IMR-90 (cell line): ENCODE measurements at regions not wholly inside any gene's neighbourhood (a gene's known extent, or its start where the extent isn't known, plus 50 kb on each side); places are given as distances from the start of the nearest gene placed in this dataset.

Experiments used
- ATAC-seq: fragments of 200-7000 bp; cut with Tn5 transposase; 2 replicates; pipeline ENCODE4 v1.9.1; 2020; ENCODE audit warnings: low read depth, mild to moderate bottlenecking, moderate library complexity
- BruUV-seq: library from RNA; stranded (reverse); fragments of 400-500 nt; replicated peaks from 2 replicates; lab custom pipeline; 2021; lab: Mats Ljungman, UMichigan
- CTCF ChIA-PET: fragments of 300-600 bp; formaldehyde crosslinking; extraction: SDS; loops from one replicate; lab custom pipeline; 2021; ENCODE audit warnings: antibody characterized with exemption; lab: Yijun Ruan, JAX
- POLR2A ChIA-PET: fragments of 300-600 bp; sonication (Branson Sonifier 250); formaldehyde crosslinking; loops from one replicate; lab custom pipeline; 2022; ENCODE audit warnings: antibody characterized with exemption; ENCODE audit not compliant: unreplicated experiment; lab: Charles Lee
- DNase-seq: peaks from one replicate; pipeline ENCODE4 v3.0.0; 2013
- H2AFZ ChIP-seq: replicated peaks from 2 replicates; pipeline ENCODE3; 2013; ENCODE audit warnings: low read length, mild to moderate bottlenecking; ENCODE audit not compliant: poor library complexity
- H2AK5ac ChIP-seq: 2 replicates; pipeline ENCODE4 v1.6.1; 2013; ENCODE audit warnings: low read depth, low read length, inconsistent platforms
- H2AK9ac ChIP-seq: replicated peaks from 2 replicates; pipeline ENCODE3; 2013; ENCODE audit warnings: mild to moderate bottlenecking, low read depth, low read length, moderate library complexity; ENCODE audit not compliant: poor library complexity
- H2BK120ac ChIP-seq: 2 replicates; pipeline ENCODE4 v1.6.1; 2013; ENCODE audit warnings: low read depth, low read length, inconsistent platforms
- H2BK15ac ChIP-seq: 3 replicates; pipeline ENCODE4 v1.6.1; 2013; ENCODE audit warnings: low read depth, low read length, inconsistent platforms
- H2BK20ac ChIP-seq: 2 replicates; pipeline ENCODE4 v1.6.1; 2013; ENCODE audit warnings: low read depth, mild to moderate bottlenecking, inconsistent platforms, low read length, moderate library complexity
- H2BK5ac ChIP-seq: 2 replicates; pipeline ENCODE4 v1.6.1; 2013; ENCODE audit warnings: mild to moderate bottlenecking, low read depth, low read length, inconsistent platforms; ENCODE audit not compliant: poor library complexity, severe bottlenecking
- H3K14ac ChIP-seq: replicated peaks from 2 replicates; pipeline ENCODE4 v1.6.1; 2013; ENCODE audit warnings: low read depth, low read length, inconsistent platforms
- H3K18ac ChIP-seq: 2 replicates; pipeline ENCODE4 v1.6.1; 2013; ENCODE audit warnings: low read depth, low read length, control low read depth
- H3K23ac ChIP-seq: 2 replicates; pipeline ENCODE4 v1.6.1; 2013; ENCODE audit warnings: low read depth, low read length, inconsistent platforms
- H3K27ac ChIP-seq: 2 replicates; pipeline ENCODE4 v1.5.1; 2013; ENCODE audit warnings: mild to moderate bottlenecking, control low read depth, low read length; ENCODE audit not compliant: insufficient read depth
- H3K27me3 ChIP-seq: 2 replicates; pipeline ENCODE4 v1.6.1; 2013; ENCODE audit warnings: low read length; ENCODE audit not compliant: control insufficient read depth, insufficient read depth
- H3K36me3 ChIP-seq: 2 replicates; pipeline ENCODE4 v1.6.1; 2013; ENCODE audit warnings: low read length, mixed read lengths; ENCODE audit not compliant: control insufficient read depth, insufficient read depth
- H3K4ac ChIP-seq: 2 replicates; pipeline ENCODE4 v1.6.1; 2013; ENCODE audit warnings: low read depth, low read length, inconsistent platforms
- H3K4me1 ChIP-seq: 2 replicates; pipeline ENCODE4 v1.6.1; 2013; ENCODE audit warnings: low read length, mixed read lengths; ENCODE audit not compliant: control insufficient read depth, insufficient read depth
- H3K4me2 ChIP-seq: 2 replicates; pipeline ENCODE4 v1.6.1; 2013; ENCODE audit warnings: low read depth, mild to moderate bottlenecking, control low read depth, low read length, moderate library complexity
- H3K4me3 ChIP-seq: 2 replicates; pipeline ENCODE4 v1.5.1; 2013; ENCODE audit warnings: low read depth, mild to moderate bottlenecking, control low read depth, low read length, moderate library complexity; ENCODE audit not compliant: insufficient read depth
- H3K56ac ChIP-seq: 2 replicates; pipeline ENCODE4 v1.6.1; 2013; ENCODE audit warnings: low read length, inconsistent platforms; ENCODE audit not compliant: insufficient read depth; ENCODE audit errors: extremely low read depth
- H3K79me1 ChIP-seq, 2 experiments: 2 replicates each; pipeline ENCODE4 v1.6.1; 2013; ENCODE audit warnings: low read length in 2 of 2, inconsistent platforms in 1 of 2, low read depth in 1 of 2
- H3K9ac ChIP-seq: 2 replicates; pipeline ENCODE4 v1.6.1; 2013; ENCODE audit warnings: low read depth, low read length, control low read depth
- H3K9me1 ChIP-seq: 2 replicates; pipeline ENCODE4 v1.6.1; 2013; ENCODE audit warnings: low read length, inconsistent platforms; ENCODE audit not compliant: insufficient read depth
- H3K9me3 ChIP-seq: 2 replicates; pipeline ENCODE4 v1.6.1; 2013; ENCODE audit warnings: low read length; ENCODE audit not compliant: control insufficient read depth, insufficient read depth
- H4K20me1 ChIP-seq: 2 replicates; pipeline ENCODE4 v1.6.1; 2013; ENCODE audit warnings: low read length, inconsistent platforms; ENCODE audit not compliant: insufficient read depth
- H4K5ac ChIP-seq: 2 replicates; pipeline ENCODE4 v1.6.1; 2013; ENCODE audit warnings: mild to moderate bottlenecking, low read depth, low read length, control low read depth
- H4K8ac ChIP-seq, 2 experiments: 2 replicates each; pipeline ENCODE4 v1.6.1; 2013; ENCODE audit warnings: low read depth in 2 of 2, low read length in 2 of 2, control low read depth in 1 of 2, inconsistent platforms in 1 of 2
- H4K91ac ChIP-seq: 2 replicates; pipeline ENCODE4 v1.6.1; 2013; ENCODE audit warnings: low read depth, low read length, inconsistent platforms; ENCODE audit not compliant: insufficient read depth
- CEBPB ChIP-seq: IDR thresholded peaks from 2 replicates; pipeline ENCODE4 v1.6.1; 2012; ENCODE audit warnings: low read depth, low read length, improper control_type of control experiment
- CHD1 ChIP-seq: IDR thresholded peaks from 2 replicates; pipeline ENCODE4 v1.6.1; 2012; ENCODE audit warnings: low read depth, low read length, improper control_type of control experiment
- FOS ChIP-seq: fragments of 150-350 bp; IDR thresholded peaks from 2 replicates; pipeline ENCODE4 v1.6.1; 2016; ENCODE audit warnings: low read depth, low read length
- RCOR1 ChIP-seq: IDR thresholded peaks from 2 replicates; pipeline ENCODE4 v1.6.1; 2012; ENCODE audit warnings: mild to moderate bottlenecking, low read length, improper control_type of control experiment; ENCODE audit not compliant: insufficient replicate concordance
- WGBS, 2 experiments: methylation state at CpG; one replicate each; pipeline versions ENCODE4 v1.1.5 to v1.1.7; 2013; ENCODE audit warnings: missing lambda C conversion rate in 2 of 2; ENCODE audit not compliant: insufficient read length in 1 of 2; ENCODE audit errors: extremely low coverage in 2 of 2; 5-methylcytosine and 5-hydroxymethylcytosine counted together
- dilution Hi-C: fragments of 300-500 bp; cut with HindIII; formaldehyde crosslinking; loops from one replicate; pipeline ENCODE4 v1.14.3; 2018; ENCODE audit warnings: low sequenced_read_pairs; ENCODE audit not compliant: unreplicated experiment
- in situ Hi-C: fragments of 300-500 bp; cut with MboI; formaldehyde crosslinking; loops from 3 replicates; pipeline ENCODE4 v1.14.3; 2019; ENCODE audit warnings: low sequenced_read_pairs, inconsistent platforms, mixed read lengths
- intact Hi-C: fragments of 100-400 bp; cut with micrococcal nuclease; formaldehyde crosslinking; loops from 2 replicates; pipeline ENCODE4 v1.10.0; 2022
- TF ChIP-seq, protein P1 (sequence below): fragments of 150-350 bp; IDR thresholded peaks from 2 replicates; pipeline ENCODE4 v1.6.1; 2017; ENCODE audit warnings: mild to moderate bottlenecking, antibody characterized with exemption, low read length, low read depth

DNA sequence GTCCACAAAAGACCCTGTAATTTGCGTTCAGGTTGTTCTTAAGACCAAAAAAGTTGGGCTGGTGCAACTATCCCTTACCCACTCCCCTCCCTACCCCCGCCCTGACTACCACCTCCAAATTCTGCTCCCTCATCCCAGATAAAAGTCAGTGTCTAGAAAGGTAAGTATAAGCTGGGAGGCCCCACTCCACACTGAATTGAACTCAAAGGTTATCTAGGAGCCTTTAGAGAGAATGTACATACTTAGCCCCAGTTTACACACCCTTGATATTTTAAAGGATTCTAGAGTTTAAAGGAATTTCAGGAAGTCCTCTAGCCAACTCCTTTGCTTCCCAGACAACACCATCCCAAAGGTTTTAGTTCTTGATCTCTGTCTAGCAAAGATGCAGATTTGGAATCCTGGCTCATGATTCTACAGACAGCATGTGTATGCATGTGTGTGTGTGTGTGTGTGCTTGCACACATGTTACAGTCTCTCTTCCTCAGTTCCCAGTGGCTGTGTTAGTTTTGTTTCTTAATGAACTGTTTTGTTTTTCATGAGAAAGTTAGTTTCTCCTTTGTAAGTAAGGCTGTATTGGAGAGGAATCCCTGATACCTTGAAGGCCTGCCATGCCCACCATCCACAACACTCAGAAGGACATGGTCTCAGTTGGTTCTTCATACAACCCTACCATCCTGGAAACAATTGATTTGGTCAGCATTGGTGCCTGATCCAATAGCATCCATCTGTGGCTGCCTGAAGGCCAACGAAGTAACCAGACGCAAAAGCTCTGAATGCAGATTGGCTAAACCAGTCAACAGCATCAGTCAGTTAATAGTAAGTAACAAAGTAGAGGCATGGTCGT lies 281.3 kb downstream of the SOX9 start:
- Histone ChIP-seq H3K27me3 (no peaks in the 10 kb centered on the region), H3K4me1 (peaks cover 22% of the 10 kb centered on the region), H2BK20ac (peak overlapping the region; percentile 46; the same call in 1 of the 2 replicates), H2BK120ac (no peak overlapping the region; the same call in 1 of the 2 replicates), H4K8ac (no peak overlapping the region), H3K9ac (no peak overlapping the region), H2BK15ac (no peak overlapping the region; the same call in 2 of the 3 replicates), H3K9me1 (peaks cover 21% of the 10 kb centered on the region), H2AFZ (no peak overlapping the region), H4K20me1 (no peaks in the 10 kb centered on the region), H3K9me3 (no peaks in the 10 kb centered on the region), H3K23ac (no peak overlapping the region), H4K91ac (no peak overlapping the region), H2BK5ac (no peak overlapping the region), H3K56ac (no peak overlapping the region), H3K27ac (no peak overlapping the region), H3K36me3 (0 out of 2 replicates have a peak, but pooled peaks cover 2% of the 10 kb centered on the region), H4K5ac (no peak overlapping the region), H2AK5ac (peak overlapping the region; percentile 53; the same call in 1 of the 2 replicates), H3K14ac (no peak overlapping the region), H2AK9ac (no peak overlapping the region), H3K79me1 (peaks cover 13 to 58% of the 10 kb centered on the region in 2 experiments), H3K4ac (peak overlapping the region; percentile 55; the same call in 1 of the 2 replicates), H3K4me2 (no peak overlapping the region), H3K4me3 (no peak overlapping the region), H3K18ac (no peak overlapping the region)
- BruUV-seq: no TSS peak
- TF ChIP-seq FOS (no peak), RCOR1 (no peak), CEBPB (no peak), CHD1 (no peak)
- TF ChIP-seq, protein P1, sequence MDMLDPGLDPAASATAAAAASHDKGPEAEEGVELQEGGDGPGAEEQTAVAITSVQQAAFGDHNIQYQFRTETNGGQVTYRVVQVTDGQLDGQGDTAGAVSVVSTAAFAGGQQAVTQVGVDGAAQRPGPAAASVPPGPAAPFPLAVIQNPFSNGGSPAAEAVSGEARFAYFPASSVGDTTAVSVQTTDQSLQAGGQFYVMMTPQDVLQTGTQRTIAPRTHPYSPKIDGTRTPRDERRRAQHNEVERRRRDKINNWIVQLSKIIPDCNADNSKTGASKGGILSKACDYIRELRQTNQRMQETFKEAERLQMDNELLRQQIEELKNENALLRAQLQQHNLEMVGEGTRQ: no peak
- intact Hi-C loops: no loop called here
- DNase-seq (no peak), ATAC-seq (no peak)
- ChIA-PET CTCF (no interaction called here), POLR2A (no interaction called here)
- dilution Hi-C loops: no loop called here
- 83% methylated on average over 1 of the region's 5 CpGs; no CpG with 5 or more reads in 1 of the 2 experiments for WGBS, 2 experiments
- in situ Hi-C loops: no loop called here
